Smooth muscle cell (in vitro differentiated cells): ENCODE measurements at regions not wholly inside any gene's neighbourhood (a gene's known extent, or its start where the extent isn't known, plus 50 kb on each side); places are given as distances from the start of the nearest gene placed in this dataset.

Experiments
- DNase-seq: peaks from one replicate; lab custom pipeline; 2025; ENCODE audit not compliant: unreplicated experiment; lab: John Stamatoyannopoulos, UW
- H2AFZ ChIP-seq: fragments of 200-600 bp; sonication (generic); 2 replicates; pipeline ENCODE4 v1.6.0; 2016; ENCODE audit warnings: antibody characterized with exemption, low read depth, mild to moderate bottlenecking
- H3F3A ChIP-seq: fragments of 200-600 bp; sonication (generic); 2 replicates; pipeline ENCODE4 v1.6.0; 2017; ENCODE audit warnings: antibody characterized with exemption, low read depth
- H3K27ac ChIP-seq: fragments of 200-600 bp; sonication (generic); 2 replicates; pipeline ENCODE4 v1.5.1; 2016; ENCODE audit warnings: low read depth, mild to moderate bottlenecking
- H3K27me3 ChIP-seq: fragments of 200-600 bp; sonication (generic); 2 replicates; pipeline ENCODE4 v1.6.1; 2016; ENCODE audit warnings: low read depth, mild to moderate bottlenecking
- H3K36me3 ChIP-seq: fragments of 200-600 bp; sonication (generic); 2 replicates; pipeline ENCODE4 v1.5.1; 2016; ENCODE audit warnings: low read depth
- H3K4me1 ChIP-seq: fragments of 200-600 bp; sonication (generic); 2 replicates; pipeline ENCODE4 v1.5.1; 2016; ENCODE audit warnings: low read depth
- H3K4me2 ChIP-seq: fragments of 200-600 bp; sonication (generic); 2 replicates; pipeline ENCODE4 v1.6.0; 2016; ENCODE audit warnings: mild to moderate bottlenecking
- H3K4me3 ChIP-seq: fragments of 200-600 bp; sonication (generic); 2 replicates; pipeline ENCODE4 v1.5.1; 2016; ENCODE audit warnings: mild to moderate bottlenecking
- H3K79me2 ChIP-seq: fragments of 200-600 bp; sonication (generic); 2 replicates; pipeline ENCODE4 v1.6.0; 2016; ENCODE audit warnings: low read depth, mild to moderate bottlenecking
- H3K9ac ChIP-seq: fragments of 200-600 bp; sonication (generic); 2 replicates; pipeline ENCODE4 v1.6.0; 2016; ENCODE audit warnings: low read depth
- H3K9me3 ChIP-seq: fragments of 200-600 bp; sonication (generic); replicated peaks from 2 replicates; pipeline ENCODE4 v1.5.1; 2016; ENCODE audit warnings: low read depth
- H4K20me1 ChIP-seq: fragments of 200-600 bp; sonication (generic); 2 replicates; pipeline ENCODE4 v1.6.0; 2016; ENCODE audit warnings: low read depth
- WGBS: methylation state at CpG from one replicate; pipeline ENCODE4 v1.1.7; 2016; ENCODE audit warnings: low lambda C conversion rate; 5-methylcytosine and 5-hydroxymethylcytosine counted together
- TF ChIP-seq, protein P1 (sequence below): fragments of 200-600 bp; sonication (generic); IDR thresholded peaks from 2 replicates; pipeline ENCODE4 v1.5.1; 2017; ENCODE audit warnings: borderline replicate concordance, mild to moderate bottlenecking, antibody characterized with exemption; ENCODE audit not compliant: insufficient read depth, poor library complexity, severe bottlenecking

DNA sequence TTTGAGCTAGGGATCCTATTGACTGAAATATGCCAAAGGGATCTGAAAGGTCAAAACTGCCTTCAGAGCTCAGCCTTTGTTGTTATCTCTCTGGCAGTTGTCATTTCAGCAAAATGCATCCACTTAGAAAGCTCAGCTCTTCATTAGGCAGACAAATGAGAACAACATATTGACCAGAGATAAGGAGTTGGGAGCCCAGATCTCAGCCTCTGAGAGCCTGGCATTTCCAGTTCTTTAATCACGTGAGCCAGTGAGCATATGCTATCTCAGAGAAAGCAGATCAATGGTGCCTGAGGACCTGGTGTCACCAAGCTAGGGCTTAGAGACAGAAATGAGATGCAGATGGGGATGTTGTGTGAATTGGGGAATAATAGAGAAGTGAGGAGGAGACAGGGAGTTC lies 101.1 kb downstream of the DAD1 start:
- no peak overlapping the region for H3K9ac ChIP-seq
- H3F3A ChIP-seq, result peaks cover 33% of the 10 kb centered on the region
- H2AFZ ChIP-seq, result no peak overlapping the region
- no peaks in the 10 kb centered on the region for H3K79me2 ChIP-seq
- H3K4me2 ChIP-seq, result no peak overlapping the region
- no peak overlapping the region for H3K4me3 ChIP-seq
- TF ChIP-seq, protein P1, sequence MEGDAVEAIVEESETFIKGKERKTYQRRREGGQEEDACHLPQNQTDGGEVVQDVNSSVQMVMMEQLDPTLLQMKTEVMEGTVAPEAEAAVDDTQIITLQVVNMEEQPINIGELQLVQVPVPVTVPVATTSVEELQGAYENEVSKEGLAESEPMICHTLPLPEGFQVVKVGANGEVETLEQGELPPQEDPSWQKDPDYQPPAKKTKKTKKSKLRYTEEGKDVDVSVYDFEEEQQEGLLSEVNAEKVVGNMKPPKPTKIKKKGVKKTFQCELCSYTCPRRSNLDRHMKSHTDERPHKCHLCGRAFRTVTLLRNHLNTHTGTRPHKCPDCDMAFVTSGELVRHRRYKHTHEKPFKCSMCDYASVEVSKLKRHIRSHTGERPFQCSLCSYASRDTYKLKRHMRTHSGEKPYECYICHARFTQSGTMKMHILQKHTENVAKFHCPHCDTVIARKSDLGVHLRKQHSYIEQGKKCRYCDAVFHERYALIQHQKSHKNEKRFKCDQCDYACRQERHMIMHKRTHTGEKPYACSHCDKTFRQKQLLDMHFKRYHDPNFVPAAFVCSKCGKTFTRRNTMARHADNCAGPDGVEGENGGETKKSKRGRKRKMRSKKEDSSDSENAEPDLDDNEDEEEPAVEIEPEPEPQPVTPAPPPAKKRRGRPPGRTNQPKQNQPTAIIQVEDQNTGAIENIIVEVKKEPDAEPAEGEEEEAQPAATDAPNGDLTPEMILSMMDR, result no peak
- no peaks in the 10 kb centered on the region for H3K36me3 ChIP-seq
- no peaks in the 10 kb centered on the region for H4K20me1 ChIP-seq
- H3K27me3 ChIP-seq, result no peaks in the 10 kb centered on the region
- no peak overlapping the region for H3K27ac ChIP-seq
- no peak for DNase-seq
- peaks cover 26% of the 10 kb centered on the region for H3K4me1 ChIP-seq
- no peaks in the 10 kb centered on the region for H3K9me3 ChIP-seq
- whole genome bisulfite sequencing, result 38% methylated on average over 1 of the region's 1 CpG

DNA sequence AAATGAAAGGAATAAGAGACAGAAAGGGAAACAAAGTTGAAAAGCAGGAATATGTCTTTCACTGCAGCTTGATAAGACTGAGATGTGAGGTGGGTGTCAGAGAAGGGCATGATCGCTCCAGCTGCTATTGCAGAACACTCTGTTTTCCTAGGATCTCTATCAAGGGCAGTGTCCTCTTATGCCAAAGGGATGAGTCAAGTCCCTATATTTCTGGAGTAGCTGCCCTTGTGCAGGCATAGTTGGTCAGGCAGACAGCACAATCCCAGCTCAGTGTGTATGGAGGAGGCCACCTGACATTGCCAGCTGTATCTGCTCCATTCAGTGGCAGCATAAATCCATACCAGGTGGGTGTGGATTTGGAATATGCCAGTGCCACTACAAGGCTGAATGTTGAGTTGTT lies 101.6 kb downstream of the DAD1 start:
- Histone ChIP-seq H3K4me2 (peak overlapping the region; percentile 28), H3K4me3 (no peak overlapping the region), H3K36me3 (no peaks in the 10 kb centered on the region), H4K20me1 (no peaks in the 10 kb centered on the region), H2AFZ (no peak overlapping the region), H3K27ac (peak overlapping the region; percentile 60), H3K4me1 (peaks cover 32% of the 10 kb centered on the region), H3K9ac (no peak overlapping the region), H3K9me3 (no peaks in the 10 kb centered on the region), H3K27me3 (no peaks in the 10 kb centered on the region), H3K79me2 (no peaks in the 10 kb centered on the region), H3F3A (peaks cover 33% of the 10 kb centered on the region)
- WGBS, result 42% methylated on average over 1 of the region's 1 CpG
- TF ChIP-seq, protein P1, result no peak
- DNase-seq, result no peak

DNA sequence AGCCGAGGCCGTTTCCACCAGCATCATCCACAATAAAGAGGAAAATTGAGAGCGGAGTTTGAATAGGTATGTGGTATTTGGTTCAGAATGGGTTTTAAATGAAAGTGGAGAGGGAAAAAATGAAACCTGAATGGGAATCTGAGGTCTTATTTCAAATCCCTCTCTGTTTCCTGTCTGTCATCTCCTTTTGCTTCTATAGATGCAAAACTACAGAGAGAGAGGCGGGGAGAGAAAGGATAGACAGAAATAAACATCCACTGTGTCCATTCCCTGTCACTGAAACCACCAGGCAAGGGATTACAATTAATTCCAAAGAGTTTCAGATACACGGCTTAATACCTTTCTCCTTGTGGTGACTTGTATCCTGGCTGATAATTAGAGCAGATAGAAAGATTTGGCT lies 102.3 kb downstream of the DAD1 start:
- no peaks in the 10 kb centered on the region for H3K27me3 ChIP-seq
- no peaks in the 10 kb centered on the region for H3K79me2 ChIP-seq
- H3K27ac ChIP-seq, result peak overlapping the region; percentile 60
- 54% methylated on average over 5 of the region's 5 CpGs for WGBS
- H3K36me3 ChIP-seq, result no peaks in the 10 kb centered on the region
- H2AFZ ChIP-seq, result no peak overlapping the region
- DNase-seq, result no peak
- H3F3A ChIP-seq, result peaks cover 33% of the 10 kb centered on the region
- peaks cover 39% of the 10 kb centered on the region for H3K4me1 ChIP-seq
- no peaks in the 10 kb centered on the region for H4K20me1 ChIP-seq
- H3K9me3 ChIP-seq, result no peaks in the 10 kb centered on the region
- no peak overlapping the region for H3K4me3 ChIP-seq
- TF ChIP-seq, protein P1, result no peak
- H3K9ac ChIP-seq, result peak overlapping the region; percentile 31
- peak overlapping the region; percentile 28 for H3K4me2 ChIP-seq

DNA sequence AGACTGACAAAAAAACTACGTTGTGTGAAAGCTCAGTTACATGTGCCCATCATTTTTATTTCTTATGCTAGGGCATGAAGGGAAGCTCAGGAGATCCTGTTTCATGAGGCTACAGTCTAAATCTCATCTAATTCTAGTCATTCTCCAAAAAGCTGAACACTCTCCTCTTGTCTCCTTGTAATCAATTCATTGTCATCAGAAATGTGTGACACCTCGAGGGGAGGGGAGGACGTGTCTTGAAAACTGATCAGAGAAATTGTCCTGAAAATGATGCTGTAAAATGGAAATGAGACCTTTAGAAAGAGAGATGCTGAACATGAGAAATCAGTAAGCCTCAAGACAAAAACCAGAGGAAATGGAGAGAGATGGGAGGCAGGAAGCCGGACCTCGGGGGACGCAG lies 103.4 kb downstream of the DAD1 start:
- H3K27me3 ChIP-seq, result no peaks in the 10 kb centered on the region
- peaks cover 48% of the 10 kb centered on the region for H3K4me1 ChIP-seq

More for the DNA sequence above, 103.4 kb downstream of the DAD1 start:
- Histone ChIP-seq H3K4me2 (peak overlapping the region; percentile 77), H3K4me3 (no peak overlapping the region), H3F3A (peaks cover 33% of the 10 kb centered on the region), H3K9me3 (no peaks in the 10 kb centered on the region), H4K20me1 (no peaks in the 10 kb centered on the region), H3K27ac (peak overlapping the region; percentile 88), H3K79me2 (no peaks in the 10 kb centered on the region), H3K36me3 (no peaks in the 10 kb centered on the region), H3K9ac (peak overlapping the region; percentile 47), H2AFZ (no peak overlapping the region)
- DNase-seq, result no peak
- TF ChIP-seq, protein P1, result no peak
- WGBS, result 61% methylated on average over 6 of the region's 6 CpGs
